NCI-H524 (cell line): ENCODE measurements at regions not wholly inside any gene's neighbourhood (a gene's known extent, or its start where the extent isn't known, plus 50 kb on each side); places are given as distances from the start of the nearest gene placed in this dataset.
"Not testable (repeated sequence)": the region's sequence is repeated elsewhere in the genome, so short reads cannot be mapped to it uniquely, and the experiment has no call there.

Experiments
- DNase-seq, 2 experiments: peaks; one replicate each; lab custom pipeline; 2025; lab: John Stamatoyannopoulos, UW

GRCh38 chr5:93220431-93220830, 360.6 kb downstream of the NR2F1-AS1 start:
- DNase-seq, result no peak

GRCh38 chr5:93219641-93220145, 361.3 kb downstream of the NR2F1-AS1 start:
- DNase-seq, result no peak

- DNase-seq, result not testable (repeated sequence)
Observed at GRCh38 chr5:93213111-93213794, 367.8 kb downstream of the NR2F1-AS1 start.

GRCh38 chr5:93209476-93209875, 371.5 kb downstream of the NR2F1-AS1 start:
- DNase-seq, result peak; percentile 11 to 59

DNA sequence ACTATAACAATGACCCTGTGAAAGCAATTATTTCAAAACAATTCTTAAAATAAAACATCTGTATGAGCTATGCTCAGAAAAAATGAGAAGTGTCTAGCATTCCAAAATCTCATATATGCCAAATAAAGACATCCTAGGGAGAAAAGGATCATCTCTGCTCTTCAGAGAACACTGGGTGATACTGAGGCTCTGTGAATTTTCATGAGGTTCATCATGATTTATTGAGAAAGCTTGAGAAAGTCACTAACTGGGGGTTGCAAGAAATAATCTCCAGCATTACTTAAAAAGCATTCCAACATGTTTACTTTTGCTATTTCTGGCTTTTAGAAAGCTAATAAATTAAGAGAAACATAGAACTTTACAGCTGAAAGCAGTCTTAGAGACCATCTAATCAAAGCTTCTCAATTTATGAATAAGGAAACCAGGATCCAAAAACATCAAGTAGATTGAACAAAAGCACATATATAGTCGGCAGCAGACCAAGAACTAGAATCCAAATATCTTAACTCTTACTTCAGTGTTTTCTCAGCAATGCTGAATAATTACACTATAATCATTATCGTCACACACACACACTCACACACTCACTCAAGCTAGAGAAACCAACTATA, 372.8 kb downstream of the NR2F1-AS1 start:
- no peak for DNase-seq

GRCh38 chr5:93206203-93206602, 374.8 kb downstream of the NR2F1-AS1 start:
- DNase-seq, result no peak

DNA sequence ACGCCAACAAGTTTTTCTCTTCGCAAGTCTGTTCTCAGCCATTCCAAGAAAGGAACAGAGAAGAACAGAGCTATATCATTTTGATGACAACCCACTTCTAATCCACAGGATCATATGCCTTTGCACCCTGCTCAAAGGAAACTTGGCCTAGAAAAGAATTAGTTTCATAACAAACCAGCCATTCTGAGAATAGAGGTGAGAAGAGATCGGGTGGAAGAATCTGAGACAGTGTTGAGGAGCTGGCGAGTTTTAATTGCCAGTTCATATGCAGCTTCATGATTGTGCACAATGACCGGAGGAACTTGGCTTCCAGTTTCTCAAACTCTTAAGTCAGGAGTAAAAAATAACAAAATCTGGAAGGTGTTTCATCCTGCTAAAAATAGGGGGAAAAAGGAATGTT, 380.0 kb downstream of the NR2F1-AS1 start:
- no peak for DNase-seq

DNA sequence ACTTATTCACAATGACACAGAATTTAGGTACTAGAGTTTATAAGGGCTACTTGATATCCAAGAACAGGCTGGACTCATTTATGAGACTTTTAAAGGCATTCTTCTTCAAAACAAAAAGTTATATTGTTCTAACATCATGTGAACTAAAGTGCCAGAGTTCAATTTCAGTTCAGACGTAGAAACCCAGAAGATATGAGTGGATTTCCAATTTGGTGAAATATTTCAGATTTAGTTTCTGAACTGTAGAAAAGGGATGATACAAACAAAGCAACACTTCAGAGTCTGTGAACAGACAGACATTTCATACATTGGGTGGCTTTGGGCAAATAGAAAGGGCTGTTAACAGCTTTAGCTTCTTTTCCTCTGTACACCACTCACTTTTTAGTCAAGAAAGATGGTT, 384.0 kb downstream of the NR2F1-AS1 start:
- DNase-seq, result no peak

- no peak for DNase-seq
Observed at GRCh38 chr5:93193431-93194347, 387.3 kb downstream of the NR2F1-AS1 start.

DNA sequence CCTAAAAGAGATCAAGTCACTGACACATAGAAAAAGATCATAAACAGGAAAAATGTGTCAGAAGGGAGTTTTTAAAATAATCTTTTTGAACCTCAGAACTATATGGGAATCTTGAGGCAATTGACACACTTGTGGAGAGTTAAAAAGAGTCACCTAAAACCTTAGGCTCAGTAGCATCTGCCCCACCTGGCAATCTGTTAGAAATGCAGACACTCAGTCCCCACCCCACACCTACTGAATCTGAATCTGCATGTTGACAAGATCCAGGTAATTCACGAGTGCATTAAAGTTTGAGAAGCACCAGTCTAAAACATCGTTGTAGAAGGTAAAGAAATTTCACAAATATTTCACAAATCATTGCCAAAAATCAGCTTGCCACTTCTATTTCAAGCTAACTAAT, 388.3 kb downstream of the NR2F1-AS1 start:
- DNase-seq, result no peak

DNA sequence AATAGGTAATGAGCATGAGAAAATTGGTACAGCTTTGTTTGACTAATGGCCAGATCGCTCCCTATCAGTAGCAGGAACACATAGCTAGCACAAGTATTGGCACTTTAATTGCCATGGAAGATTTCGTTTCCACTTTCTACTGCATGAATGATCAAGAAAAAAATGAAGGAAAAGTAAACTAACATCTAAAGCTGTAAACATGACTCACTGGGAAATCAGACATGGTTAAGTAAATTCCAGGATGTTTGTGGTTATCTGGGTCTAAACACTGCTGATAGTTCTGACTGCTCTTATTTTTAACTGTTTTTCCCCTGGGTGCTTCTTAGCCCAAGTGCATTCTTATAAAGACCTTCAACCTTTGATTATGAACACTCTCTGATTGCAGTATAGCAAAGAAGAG, 388.9 kb downstream of the NR2F1-AS1 start:
- no peak for DNase-seq

- DNase-seq, result no peak
Observed at GRCh38 chr5:93191035-93191817, 389.8 kb downstream of the NR2F1-AS1 start.

DNA sequence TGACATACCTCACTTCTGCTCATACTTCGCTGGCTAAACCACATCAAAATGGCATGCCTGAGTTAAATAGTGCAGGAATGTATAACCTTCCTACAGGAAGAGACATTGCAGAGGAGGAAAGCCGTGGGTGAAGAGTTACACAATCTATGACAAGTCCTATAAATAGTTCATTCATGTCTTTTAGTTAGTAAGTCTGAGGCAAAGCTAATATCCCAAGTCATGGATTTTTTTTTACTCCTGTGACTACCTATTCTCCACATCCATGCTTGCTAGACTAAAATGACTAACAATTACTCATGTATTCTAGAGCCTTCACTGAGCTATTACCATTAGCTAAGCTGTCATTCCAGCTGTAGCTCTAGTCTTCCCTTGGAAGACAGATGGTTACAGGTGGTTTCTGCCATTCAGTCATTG, 391.3 kb downstream of the NR2F1-AS1 start:
- DNase-seq, result no peak

- no peak for DNase-seq
Observed at GRCh38 chr5:93188876-93189485, 392.0 kb downstream of the NR2F1-AS1 start.

DNA sequence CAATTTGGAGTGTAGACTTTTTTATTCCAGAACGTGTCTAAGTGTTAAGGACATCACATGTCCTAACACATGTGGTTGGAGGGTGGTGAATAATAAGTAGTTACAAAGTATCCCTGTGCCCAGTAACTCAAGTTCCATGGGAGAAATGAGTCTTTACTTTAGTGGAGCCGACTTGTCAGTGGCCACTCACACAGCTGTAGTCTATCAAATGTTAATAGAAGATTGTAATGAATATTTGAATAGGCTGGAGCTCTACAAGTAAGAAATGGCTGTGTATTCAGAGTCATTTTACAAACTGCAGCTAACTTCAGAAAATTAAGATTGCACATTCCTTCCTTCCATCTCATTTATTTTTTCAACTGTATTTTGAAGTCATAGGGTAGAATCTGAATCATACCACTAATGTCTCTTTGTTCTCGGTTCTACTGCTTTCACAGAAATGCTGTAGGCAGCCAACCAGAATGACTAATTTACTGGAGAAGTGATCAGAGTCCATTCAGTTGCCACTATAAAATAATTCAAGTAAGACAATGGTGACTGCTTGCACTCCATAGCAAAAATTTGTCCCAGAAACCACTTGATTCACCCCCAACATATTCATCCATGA, 394.8 kb downstream of the NR2F1-AS1 start:
- no peak for DNase-seq

GRCh38 chr5:93184041-93184440, 397.0 kb downstream of the NR2F1-AS1 start:
- no peak for DNase-seq

DNA sequence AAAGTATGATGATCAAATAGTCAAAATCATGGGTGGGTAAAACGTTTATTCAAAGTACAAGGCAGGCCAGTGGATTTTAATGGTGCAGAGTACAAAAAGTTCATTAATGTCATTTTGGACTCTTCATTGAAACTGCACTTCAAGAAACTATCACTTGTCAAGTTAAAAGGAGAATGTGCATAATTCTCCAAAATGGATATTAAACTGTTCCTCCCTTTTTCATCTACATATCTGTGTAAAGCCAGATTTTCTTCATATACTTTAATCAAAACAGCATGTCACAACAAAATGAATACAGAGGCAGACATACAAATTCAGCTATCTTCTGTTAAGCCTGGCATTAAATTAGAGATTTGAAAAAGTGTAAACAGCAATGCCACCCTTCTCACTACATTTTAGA, 401.6 kb downstream of the NR2F1-AS1 start:
- DNase-seq, result no peak

DNA sequence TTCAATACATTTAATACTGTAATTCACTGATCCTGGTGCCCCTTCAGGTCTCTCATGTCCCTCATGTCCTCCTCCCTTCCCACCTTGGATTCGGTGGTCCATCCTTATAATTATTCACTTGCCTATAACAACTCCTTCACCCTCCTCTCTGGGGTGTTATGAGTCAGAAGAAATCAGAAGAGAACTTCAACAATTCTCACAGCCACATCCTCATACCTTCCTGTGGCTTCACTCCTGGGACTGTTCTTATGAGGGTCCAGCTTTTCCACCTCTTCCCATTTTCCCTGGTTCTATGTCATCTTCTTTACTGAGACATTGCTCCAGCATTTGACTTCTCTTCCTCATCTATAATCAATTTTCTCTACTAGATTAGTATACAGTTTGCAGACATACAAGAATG, 406.1 kb downstream of the NR2F1-AS1 start:
- DNase-seq, result no peak

GRCh38 chr5:93165559-93165958, 415.5 kb downstream of the NR2F1-AS1 start:
- no peak for DNase-seq

DNA sequence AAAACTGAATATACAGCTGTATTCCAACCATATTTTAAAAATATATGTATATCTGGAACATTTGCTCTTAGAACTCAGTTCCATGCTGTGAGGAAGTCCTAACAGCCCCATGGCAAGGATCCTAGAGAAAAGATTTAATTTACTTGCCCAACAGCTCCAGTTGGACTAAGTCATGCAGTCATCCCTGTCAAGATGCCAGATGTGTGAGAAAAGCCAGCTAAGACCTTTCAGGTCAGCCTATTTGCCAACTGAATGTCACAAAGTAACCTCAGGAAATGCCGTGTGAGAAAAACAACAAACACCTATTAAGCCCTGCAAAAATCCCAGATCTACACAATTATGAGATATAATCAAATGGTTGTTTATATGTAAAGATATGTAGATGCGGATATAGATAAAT, 416.3 kb downstream of the NR2F1-AS1 start:
- DNase-seq, result no peak
